ENCODE measurements at regions not wholly inside any gene's neighbourhood (a gene's known extent, or its start where the extent isn't known, plus 50 kb on each side); places are given as distances from the start of the nearest gene placed in this dataset.

DNA sequence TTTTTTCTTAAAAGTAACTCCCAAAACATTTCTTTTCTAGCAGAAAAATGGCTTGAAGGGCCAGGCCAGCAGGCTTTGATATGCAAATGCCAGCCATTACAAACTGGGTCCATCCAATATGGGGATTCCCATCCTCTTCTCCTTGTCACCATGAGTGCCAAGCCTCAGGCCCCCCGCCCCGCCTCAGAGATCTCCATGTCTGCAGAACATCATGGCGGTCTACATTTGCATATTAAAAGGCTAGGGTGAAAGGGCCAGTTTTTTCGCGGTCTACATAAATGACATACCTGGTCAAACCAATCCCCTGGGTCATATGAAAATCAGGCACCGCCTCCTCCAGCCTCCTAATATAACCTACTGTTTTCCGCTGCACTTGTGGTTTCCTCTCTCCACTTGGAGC lies 1327.6 kb downstream of the UQCRFS1 start:
- no peak overlapping the region for H3K4me3 ChIP-seq (ENCODE audit: low read depth, low read length)
- TF ChIP-seq, protein P1, sequence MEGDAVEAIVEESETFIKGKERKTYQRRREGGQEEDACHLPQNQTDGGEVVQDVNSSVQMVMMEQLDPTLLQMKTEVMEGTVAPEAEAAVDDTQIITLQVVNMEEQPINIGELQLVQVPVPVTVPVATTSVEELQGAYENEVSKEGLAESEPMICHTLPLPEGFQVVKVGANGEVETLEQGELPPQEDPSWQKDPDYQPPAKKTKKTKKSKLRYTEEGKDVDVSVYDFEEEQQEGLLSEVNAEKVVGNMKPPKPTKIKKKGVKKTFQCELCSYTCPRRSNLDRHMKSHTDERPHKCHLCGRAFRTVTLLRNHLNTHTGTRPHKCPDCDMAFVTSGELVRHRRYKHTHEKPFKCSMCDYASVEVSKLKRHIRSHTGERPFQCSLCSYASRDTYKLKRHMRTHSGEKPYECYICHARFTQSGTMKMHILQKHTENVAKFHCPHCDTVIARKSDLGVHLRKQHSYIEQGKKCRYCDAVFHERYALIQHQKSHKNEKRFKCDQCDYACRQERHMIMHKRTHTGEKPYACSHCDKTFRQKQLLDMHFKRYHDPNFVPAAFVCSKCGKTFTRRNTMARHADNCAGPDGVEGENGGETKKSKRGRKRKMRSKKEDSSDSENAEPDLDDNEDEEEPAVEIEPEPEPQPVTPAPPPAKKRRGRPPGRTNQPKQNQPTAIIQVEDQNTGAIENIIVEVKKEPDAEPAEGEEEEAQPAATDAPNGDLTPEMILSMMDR (IDR thresholded peaks at IDR 0.05; ENCODE audit: low read depth, low read length, missing control alignments), result no peak
- no peak for DNase-seq (ENCODE audit: low read depth)

DNA sequence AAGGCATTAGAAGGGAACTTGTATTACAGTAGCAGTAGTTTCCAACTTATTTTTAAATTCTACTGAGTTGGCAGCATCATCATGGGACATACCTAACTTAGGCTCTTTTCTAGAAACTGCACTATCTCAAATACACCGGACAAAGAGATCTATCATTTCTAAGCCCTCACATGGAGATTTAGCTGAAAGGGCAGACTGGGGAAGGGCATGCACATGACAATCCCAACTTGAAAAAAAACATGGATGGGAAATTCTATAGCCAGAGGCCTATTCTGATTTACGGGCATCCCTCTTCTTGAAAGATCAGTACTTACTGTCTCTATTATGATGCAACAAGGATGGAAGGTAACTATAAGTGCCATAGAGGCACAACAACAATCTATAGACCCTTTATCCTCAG lies 1328.6 kb downstream of the UQCRFS1 start:
- TF ChIP-seq, protein P1 (IDR thresholded peaks at IDR 0.05; ENCODE audit: low read depth, low read length, missing control alignments), result no peak
- H3K4me3 ChIP-seq (ENCODE audit: low read depth, low read length), result no peak overlapping the region
- no peak for DNase-seq (ENCODE audit: low read depth)

DNA sequence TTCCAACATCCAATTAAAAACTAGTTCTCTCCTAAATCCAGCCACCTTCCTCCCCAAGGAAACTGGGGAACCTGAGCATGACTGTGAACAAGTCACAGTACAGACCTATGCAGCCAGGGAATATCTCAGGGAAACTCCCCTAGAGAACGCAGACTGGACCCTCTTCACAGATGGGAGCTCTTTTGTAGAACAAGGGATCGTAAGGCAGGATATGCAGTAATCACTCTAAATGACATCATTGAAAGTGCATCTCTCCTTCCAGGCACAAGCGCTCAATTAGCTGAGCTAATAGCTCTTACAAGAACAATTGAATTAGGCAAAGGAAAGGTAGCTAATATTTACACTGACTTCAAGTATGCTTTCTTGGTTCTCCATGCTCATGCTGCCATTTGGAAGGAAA lies 1331.7 kb downstream of the UQCRFS1 start:
- DNase-seq (ENCODE audit: low read depth), result no peak
- TF ChIP-seq, protein P1 (IDR thresholded peaks at IDR 0.05; ENCODE audit: low read depth, low read length, missing control alignments), result no peak
- H3K4me3 ChIP-seq (ENCODE audit: low read depth, low read length), result no peak overlapping the region

DNA sequence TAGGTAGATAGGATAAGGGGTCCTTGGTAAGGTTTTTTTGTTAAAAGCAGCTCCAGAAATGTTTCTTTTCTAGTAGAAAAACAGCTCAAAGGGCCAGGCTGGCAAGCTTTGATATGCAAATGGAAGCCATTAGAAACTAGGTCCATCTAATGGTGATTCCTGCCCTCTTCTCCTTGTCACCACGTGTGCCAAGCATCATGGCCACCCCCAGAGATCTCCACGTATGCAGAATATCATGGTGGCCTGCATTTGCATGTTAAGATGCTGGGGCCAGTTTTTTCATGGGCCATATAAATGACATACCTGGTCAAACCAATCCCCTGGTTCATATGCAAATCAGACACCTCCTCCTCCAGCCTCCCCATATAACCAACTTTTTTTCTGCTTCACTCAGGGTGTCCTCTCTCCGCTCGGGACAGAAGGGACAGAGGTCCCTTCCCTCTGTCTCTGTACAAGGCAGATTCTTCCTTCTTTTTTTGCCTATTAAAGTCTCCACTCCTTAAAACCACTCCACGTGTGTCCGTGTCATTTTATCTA lies 1335.9 kb downstream of the UQCRFS1 start:
- DNase-seq (ENCODE audit: low read depth), result no peak
- TF ChIP-seq, protein P1 (IDR thresholded peaks at IDR 0.05; ENCODE audit: low read depth, low read length, missing control alignments), result no peak
- H3K4me3 ChIP-seq (ENCODE audit: low read depth, low read length), result no peak overlapping the region

DNA sequence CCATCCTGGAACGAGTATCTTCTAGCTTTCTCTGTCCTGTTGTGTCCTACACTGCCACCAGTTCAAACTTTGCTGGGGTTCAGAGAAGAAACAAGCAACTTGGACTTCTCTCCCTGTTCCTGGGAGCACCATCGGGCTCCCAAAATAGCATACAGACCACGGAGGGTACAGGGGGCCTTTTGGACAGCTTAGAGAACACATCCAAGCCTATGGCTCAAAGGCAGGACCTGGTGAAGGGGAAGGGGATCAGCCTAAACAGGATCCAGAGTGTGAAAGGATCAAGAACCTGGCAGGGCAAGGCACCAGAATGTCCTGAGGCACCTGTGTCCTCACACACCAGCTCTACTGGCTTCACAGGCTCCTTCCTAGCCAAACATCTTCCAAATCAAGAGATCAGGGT lies 1336.5 kb downstream of the UQCRFS1 start:
- no peak for DNase-seq (ENCODE audit: low read depth)
- no peak overlapping the region for H3K4me3 ChIP-seq (ENCODE audit: low read depth, low read length)
- TF ChIP-seq, protein P1 (IDR thresholded peaks at IDR 0.05; ENCODE audit: low read depth, low read length, missing control alignments), result no peak

DNA sequence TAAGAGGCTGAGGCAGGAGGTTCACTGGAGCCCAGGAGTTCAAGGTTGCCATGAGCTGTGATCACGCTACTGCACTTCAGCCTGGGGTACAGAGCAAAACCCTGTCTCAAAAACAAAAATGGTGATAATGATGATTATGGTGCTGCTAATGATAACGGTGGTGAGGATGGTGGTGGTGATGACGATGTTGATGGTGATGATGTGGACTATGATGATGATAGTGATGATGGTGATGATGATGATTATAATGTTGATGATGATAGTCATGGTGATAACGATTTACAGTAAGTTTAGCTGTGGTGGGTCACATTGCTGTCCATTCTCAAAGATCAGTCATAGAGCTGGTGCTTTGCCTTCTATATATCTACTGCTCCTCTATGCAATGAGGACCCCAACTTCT lies 1340.6 kb downstream of the UQCRFS1 start:
- H3K4me3 ChIP-seq (ENCODE audit: low read depth, low read length), result no peak overlapping the region
- TF ChIP-seq, protein P1 (IDR thresholded peaks at IDR 0.05; ENCODE audit: low read depth, low read length, missing control alignments), result no peak
- no peak for DNase-seq (ENCODE audit: low read depth)

DNA sequence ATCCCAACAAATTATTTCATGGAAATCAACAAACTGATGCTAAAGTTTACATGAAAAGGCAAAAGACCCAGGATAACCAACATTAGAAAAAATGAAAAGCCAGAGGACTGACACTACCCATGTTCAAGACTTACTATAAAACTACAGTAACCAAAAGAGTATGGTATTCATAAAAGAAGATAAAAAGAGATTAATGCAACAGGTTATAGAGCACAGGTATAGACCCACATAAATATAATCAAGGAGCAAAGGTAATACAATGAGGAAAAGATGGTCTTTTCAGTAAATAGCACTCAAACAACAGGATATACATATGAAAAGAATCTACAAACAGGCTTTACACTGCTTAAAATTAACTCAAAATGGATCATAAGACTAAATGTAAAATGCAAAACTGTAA lies 1342.7 kb downstream of the UQCRFS1 start:
- DNase-seq (ENCODE audit: low read depth), result no peak
- TF ChIP-seq, protein P1 (IDR thresholded peaks at IDR 0.05; ENCODE audit: low read depth, low read length, missing control alignments), result no peak
- no peak overlapping the region for H3K4me3 ChIP-seq (ENCODE audit: low read depth, low read length)
